Endothelial cell of umbilical vein (primary cell): ENCODE measurements at regions not wholly inside any gene's neighbourhood (a gene's known extent, or its start where the extent isn't known, plus 50 kb on each side); places are given as distances from the start of the nearest gene placed in this dataset.

ENCODE experiments used
- BruUV-seq: library from RNA; stranded (reverse); fragments of 400-500 nt; replicated peaks from 2 replicates; lab custom pipeline; 2021; lab: Mats Ljungman, UMichigan
- CTCF ChIA-PET: fragments of 300-600, 350-600 bp; sonication (Branson Sonifier 250); formaldehyde crosslinking; loops from one replicate; lab custom pipeline; 2021; ENCODE audit warnings: antibody characterized with exemption, inconsistent platforms; lab: Charles Lee
- POLR2A ChIA-PET: fragments of 300-600, 350-600 bp; sonication (Branson Sonifier 250); formaldehyde crosslinking; loops from one replicate; lab custom pipeline; 2021; ENCODE audit warnings: antibody characterized with exemption, inconsistent platforms; lab: Charles Lee
- DNase-seq: peaks from one replicate; pipeline ENCODE4 v3.0.0-alpha.2; 2011; ENCODE audit warnings: low read depth, low spot score
- FAIRE-seq: peaks from 2 replicates; lab custom pipeline; 2011; peaks lifted over from hg19 to GRCh38; lab: Jason Lieb, UNC
- H2AFZ ChIP-seq: 2 replicates; pipeline ENCODE4 v1.6.0; 2012; ENCODE audit warnings: low read depth, low read length, control low read depth, inconsistent platforms
- H3K27ac ChIP-seq: 2 replicates; pipeline ENCODE4 v1.5.1; 2011; ENCODE audit warnings: low read depth, mild to moderate bottlenecking, control low read depth, low read length, moderate library complexity; ENCODE audit not compliant: insufficient read depth
- H3K27me3 ChIP-seq, 2 experiments: 2 replicates each; pipeline versions ENCODE4 v1.6.0 to v1.6.1; 2011; ENCODE audit warnings: low read length in 2 of 2, mixed read lengths in 1 of 2; ENCODE audit not compliant: control insufficient read depth in 2 of 2, insufficient read depth in 2 of 2
- H3K36me3 ChIP-seq, 2 experiments: 2 replicates in 1 of 2; 3 replicates in 1 of 2; pipeline ENCODE4 v1.5.1; 2011; ENCODE audit warnings: low read length in 2 of 2, mild to moderate bottlenecking in 1 of 2, moderate library complexity in 1 of 2; ENCODE audit not compliant: control insufficient read depth in 2 of 2, insufficient read depth in 2 of 2; ENCODE audit errors: extremely low read depth in 1 of 2
- H3K4me1 ChIP-seq: 3 replicates; pipeline ENCODE4 v1.5.1; 2011; ENCODE audit warnings: mild to moderate bottlenecking, low read length; ENCODE audit not compliant: control insufficient read depth, insufficient read depth; ENCODE audit errors: extremely low read depth
- H3K4me2 ChIP-seq: 2 replicates; pipeline ENCODE4 v1.6.1; 2011; ENCODE audit warnings: low read length, control low read depth, mixed read lengths; ENCODE audit not compliant: insufficient read depth
- H3K4me3 ChIP-seq, 3 experiments: fragments of 200-600 bp in 1 of 3; sonication (generic), shearing (Covaris generic) in 1 of 3; replicated peaks in 1 of 3; 2 replicates each; pipeline ENCODE4 v1.5.1; 2011 to 2016; ENCODE audit warnings: control low read depth in 3 of 3, low read length in 3 of 3, mild to moderate bottlenecking in 2 of 3, inconsistent platforms in 1 of 3, low read depth in 1 of 3, moderate library complexity in 1 of 3; ENCODE audit not compliant: insufficient read depth in 1 of 3
- H3K79me2 ChIP-seq: 2 replicates; pipeline ENCODE4 v1.6.0; 2012; ENCODE audit warnings: low read length, inconsistent platforms; ENCODE audit not compliant: control insufficient read depth, insufficient read depth
- H3K9ac ChIP-seq: replicated peaks from 2 replicates; pipeline ENCODE3; 2011; ENCODE audit warnings: low read length, control low read depth; ENCODE audit not compliant: insufficient read depth; ENCODE audit errors: extremely low read depth
- H3K9me1 ChIP-seq: replicated peaks from 3 replicates; pipeline ENCODE4 v1.6.0; 2011; ENCODE audit warnings: mild to moderate bottlenecking, low read length; ENCODE audit not compliant: control insufficient read depth, insufficient read depth; ENCODE audit errors: extremely low read depth
- H3K9me3 ChIP-seq: replicated peaks from 2 replicates; pipeline ENCODE4 v1.5.1; 2012; ENCODE audit warnings: low read length, inconsistent platforms; ENCODE audit not compliant: control insufficient read depth, insufficient read depth
- H4K20me1 ChIP-seq: replicated peaks from 2 replicates; pipeline ENCODE3; 2011; ENCODE audit warnings: mild to moderate bottlenecking, low read length; ENCODE audit not compliant: control insufficient read depth, insufficient read depth; ENCODE audit errors: extremely low read depth
- CTCF ChIP-seq, 2 donors: IDR thresholded peaks; 1 replicate in 1 of 2; 2 replicates in 1 of 2; pipeline ENCODE4 v1.5.1; 2011; ENCODE audit warnings: low read length in 2 of 2, mild to moderate bottlenecking in 2 of 2, moderate library complexity in 2 of 2, control low read depth in 1 of 2, inconsistent platforms in 1 of 2, low read depth in 1 of 2; ENCODE audit not compliant: insufficient read depth in 1 of 2; ENCODE audit errors: extremely low read depth in 1 of 2
- EZH2 ChIP-seq: IDR thresholded peaks from 2 replicates; pipeline ENCODE4 v1.6.1; 2012; ENCODE audit warnings: borderline replicate concordance, low read depth, mild to moderate bottlenecking, moderate library complexity, low read length, inconsistent platforms; ENCODE audit not compliant: severe bottlenecking
- FOS ChIP-seq: IDR thresholded peaks from 2 replicates; pipeline ENCODE4 v1.6.1; 2011; ENCODE audit warnings: mild to moderate bottlenecking, low read length, moderate library complexity, borderline replicate concordance; ENCODE audit not compliant: insufficient read depth
- GATA2 ChIP-seq: IDR thresholded peaks from 2 replicates; pipeline ENCODE4 v1.7.0; 2011; ENCODE audit warnings: low read depth, mild to moderate bottlenecking, moderate library complexity, mixed read lengths, low read length; ENCODE audit not compliant: insufficient read length, insufficient read depth
- JUN ChIP-seq: IDR thresholded peaks from 2 replicates; pipeline ENCODE4 v1.6.1; 2011; ENCODE audit warnings: borderline replicate concordance, low read depth; ENCODE audit not compliant: insufficient read length, insufficient read depth
- MAX ChIP-seq: IDR thresholded peaks from 2 replicates; pipeline ENCODE4 v1.6.1; 2011; ENCODE audit not compliant: insufficient read depth, insufficient read length
- MYC ChIP-seq: IDR thresholded peaks from one replicate; pipeline ENCODE4 v1.6.1; 2011; ENCODE audit warnings: mild to moderate bottlenecking, low read depth, low read length
- POLR2A ChIP-seq: IDR thresholded peaks from 2 replicates; pipeline ENCODE4 v1.6.1; 2012; ENCODE audit warnings: low read depth, mild to moderate bottlenecking, control low read depth, low read length
- POLR2AphosphoS5 ChIP-seq: IDR thresholded peaks from 2 replicates; pipeline ENCODE4 v1.6.1; 2012; ENCODE audit warnings: low read depth, mild to moderate bottlenecking, control low read depth, low read length, moderate library complexity; ENCODE audit not compliant: insufficient read depth
- dilution Hi-C: fragments of 300-500 bp; cut with MboI; formaldehyde crosslinking; loops from one replicate; pipeline ENCODE4 v1.15.0; 2019; ENCODE audit warnings: low sequenced_read_pairs; ENCODE audit not compliant: extremely low pct_ligation_motif_present
- intact Hi-C: fragments of 100-400 bp; cut with micrococcal nuclease; formaldehyde crosslinking; loops from one replicate; pipeline ENCODE4 v1.10.0; 2022

GRCh38 chr6:2579804-2580570, 170.7 kb downstream of the MYLK4 start:
- Histone ChIP-seq H3K4me1 (peaks cover 44% of the 10 kb centered on the region), H3K27ac (no peak overlapping the region), H3K9ac (no peak overlapping the region), H3K4me2 (no peak overlapping the region), H2AFZ (peak overlapping the region; percentile 24), H3K9me3 (no peaks in the 10 kb centered on the region), H3K27me3 (no peaks in the 10 kb centered on the region), H3K79me2 (no peaks in the 10 kb centered on the region), H3K4me3 (no peak overlapping the region), H4K20me1 (no peaks in the 10 kb centered on the region), H3K9me1 (no peaks in the 10 kb centered on the region), H3K36me3 (no peaks in the 10 kb centered on the region)
- intact Hi-C loops (loop anchor here (1.0 to 5.0 kb wide), 2 partner anchors 50 to 983 kb away; no protein-coding TSS in a partner anchor), dilution Hi-C loops (no loop called here)
- FAIRE-seq = no peak
- POLR2A ChIA-PET = no interaction called here
- CTCF ChIA-PET = interaction anchor here (1.2 to 2.7 kb wide), 3 partner anchors 10 to 54 kb away, joined by 4 to 12 read pairs (median 6); no protein-coding TSS in a partner anchor
- DNase-seq = no peak
- TF ChIP-seq JUN (no peak), GATA2 (no peak), POLR2AphosphoS5 (no peak), MAX (no peak), CTCF (IDR thresholded peaks at IDR 0.05; ENCODE audit: extremely low read depth in 1 of 2, insufficient read depth in 1 of 2, low read depth in 1 of 2, low read length in 2 of 2) (no peak), MYC (no peak), FOS (no peak), EZH2 (no peak), POLR2A (no peak)
- no TSS peak for BruUV-seq
